D341Med (cell line): ENCODE measurements at regions not wholly inside any gene's neighbourhood (a gene's known extent, or its start where the extent isn't known, plus 50 kb on each side); places are given as distances from the start of the nearest gene placed in this dataset.
"Not testable (repeated sequence)": the region's sequence is repeated elsewhere in the genome, so short reads cannot be mapped to it uniquely, and the experiment has no call there.

Experiments used
- DNase-seq: peaks from one replicate; pipeline ENCODE4 v3.0.0; 2012; ENCODE audit warnings: low spot score

GRCh38 chr6:167470836-167471547 is 146.1 kb downstream of the TTLL2 start:
- no peak for DNase-seq

- no peak for DNase-seq
Measured at GRCh38 chr6:167471548-167471930, 146.7 kb downstream of the TTLL2 start.

DNA sequence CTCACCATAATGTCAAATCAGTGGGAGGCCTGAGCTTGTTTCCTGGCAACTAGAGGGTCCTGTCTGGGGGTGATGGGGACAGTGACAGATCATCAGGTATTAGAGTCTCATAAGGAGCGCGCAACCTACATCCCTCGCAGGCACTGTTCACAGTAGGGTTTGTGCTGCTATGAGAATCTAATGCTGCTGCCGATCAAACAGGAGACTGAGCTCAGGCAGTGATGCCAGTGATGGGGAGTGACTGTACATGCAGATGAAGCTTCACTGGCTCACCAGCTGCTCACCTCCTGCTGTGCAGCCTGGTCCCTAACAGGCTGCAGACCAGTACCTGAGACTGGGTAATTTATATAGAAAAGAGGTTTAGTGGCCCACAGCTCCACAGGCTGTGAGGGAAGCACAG is 147.3 kb downstream of the TTLL2 start:
- no peak for DNase-seq

DNA sequence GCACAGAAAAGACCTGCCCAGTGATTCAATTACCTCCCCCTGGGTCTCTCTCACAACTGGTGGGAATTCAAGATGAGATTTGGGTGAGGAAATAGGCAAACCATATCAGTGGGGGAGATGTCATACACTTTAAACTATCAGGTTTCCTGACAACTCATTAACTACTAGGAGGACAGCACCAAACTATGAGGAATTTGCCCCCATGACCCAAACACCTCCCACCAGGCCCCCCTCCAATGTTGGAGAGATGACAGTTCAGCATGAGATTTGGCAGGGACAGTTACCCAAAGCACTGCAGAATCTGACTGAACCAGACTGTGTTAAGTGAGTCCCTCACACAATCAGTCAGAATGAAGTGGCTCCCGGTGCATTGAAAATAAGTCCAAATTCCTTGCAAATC is 148.0 kb downstream of the TTLL2 start:
- DNase-seq: no peak

- DNase-seq: no peak
Measured at GRCh38 chr6:167474171-167474570, 149.3 kb downstream of the TTLL2 start.

- no peak for DNase-seq
Measured at GRCh38 chr6:167474725-167475124, 149.8 kb downstream of the TTLL2 start.

GRCh38 chr6:167475947-167476346 is 151.1 kb downstream of the TTLL2 start:
- DNase-seq: no peak

- DNase-seq: no peak
Measured at GRCh38 chr6:167476844-167477595, 152.1 kb downstream of the TTLL2 start.

- DNase-seq: no peak
Measured at GRCh38 chr6:167477688-167478087, 152.8 kb downstream of the TTLL2 start.

- DNase-seq: no peak
Measured at GRCh38 chr6:167479301-167479700, 154.4 kb downstream of the TTLL2 start.

DNA sequence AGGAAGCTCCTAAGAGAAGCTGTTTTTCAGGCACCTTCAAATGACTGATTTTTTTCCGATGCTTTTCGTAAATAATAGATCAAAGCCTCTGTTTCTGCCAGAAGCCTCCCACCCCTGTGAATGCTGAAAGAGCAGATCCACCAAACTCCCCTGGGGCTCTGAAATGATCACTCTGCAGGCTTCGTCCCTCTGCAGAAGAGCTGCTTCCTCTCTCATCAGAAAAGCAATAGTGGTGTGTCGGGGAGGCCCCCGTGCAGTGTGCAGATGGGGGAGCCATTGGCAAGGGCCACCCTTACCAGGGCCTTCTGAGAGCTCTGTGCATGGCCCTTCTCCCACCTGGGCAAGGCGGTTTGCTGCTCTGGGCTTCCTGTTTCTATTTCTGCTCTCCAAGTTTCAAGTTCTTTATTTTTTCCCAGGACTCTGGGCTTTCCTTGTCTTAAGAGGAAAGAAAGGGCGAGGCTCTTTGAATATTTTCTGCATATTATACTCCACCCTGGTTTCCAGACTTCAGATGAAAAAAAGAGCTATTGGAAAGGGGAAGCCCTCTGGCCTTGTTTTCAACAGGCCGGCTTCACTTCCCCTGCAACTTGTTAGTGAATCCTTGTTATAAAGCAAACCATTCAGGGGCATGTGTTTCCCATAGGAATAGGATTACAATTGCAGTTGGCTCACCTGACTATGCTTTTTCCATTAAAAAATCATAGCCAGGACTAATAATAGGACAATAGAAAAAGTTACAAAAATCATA is 155.2 kb downstream of the TTLL2 start:
- DNase-seq: no peak

GRCh38 chr6:167481307-167481926 is 156.5 kb downstream of the TTLL2 start:
- DNase-seq: no peak

DNA sequence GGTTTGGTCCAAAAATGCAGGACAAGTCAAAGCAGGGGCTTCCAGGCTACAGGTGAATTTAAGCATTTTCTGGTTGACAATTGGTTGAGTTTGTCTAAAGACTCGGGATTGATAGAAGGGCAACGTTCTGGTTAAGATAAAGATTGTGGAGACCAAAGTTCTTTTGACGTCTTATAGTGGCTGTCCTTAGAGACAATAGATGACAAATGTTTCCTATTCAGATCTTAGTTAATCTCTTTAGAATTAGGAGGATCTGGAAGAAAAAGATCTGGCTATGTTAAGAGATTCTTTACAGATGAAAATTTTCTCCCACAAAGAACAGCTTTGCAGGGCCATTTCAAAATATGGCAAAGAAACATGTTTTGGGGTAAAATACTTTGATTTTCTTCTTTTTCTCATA is 157.9 kb downstream of the TTLL2 start:
- not testable (repeated sequence) for DNase-seq

DNA sequence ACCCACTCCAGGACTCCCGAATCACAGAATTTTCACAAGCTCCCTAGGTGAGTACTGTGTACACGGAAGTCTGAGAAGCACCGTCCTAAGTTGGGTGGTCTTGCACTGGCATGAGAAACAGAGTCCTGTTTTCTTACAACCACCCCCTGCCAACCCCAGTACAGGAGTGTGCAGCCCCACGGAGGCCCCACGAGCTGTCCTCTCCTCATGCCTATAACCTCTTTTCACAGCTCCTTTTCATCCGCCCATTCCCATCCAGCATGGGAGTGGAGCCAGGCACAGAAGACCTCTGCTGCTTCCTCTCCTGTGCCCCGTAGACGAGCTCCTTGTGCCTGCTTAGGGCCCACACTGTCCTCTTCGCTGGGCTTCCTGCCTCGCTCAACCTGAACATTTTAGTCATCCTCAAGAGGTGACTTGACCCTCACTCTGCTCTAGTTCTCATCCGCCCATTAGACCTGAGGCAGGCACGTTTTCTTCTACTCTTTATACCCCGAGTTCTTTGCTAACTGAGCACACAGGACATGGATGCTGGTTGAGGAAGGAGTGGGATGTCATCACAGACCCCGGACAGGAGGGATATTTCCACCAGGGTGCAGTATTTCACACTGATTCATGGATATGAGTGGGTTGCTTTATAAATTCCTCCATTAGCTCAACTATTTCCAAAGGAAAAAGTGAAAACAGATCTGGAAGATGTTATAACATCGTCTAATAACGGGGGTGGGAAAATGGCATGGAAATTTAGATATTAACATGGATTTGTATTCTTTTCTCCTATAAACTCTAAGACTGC is 160.5 kb downstream of the TTLL2 start:
- DNase-seq: no peak

DNA sequence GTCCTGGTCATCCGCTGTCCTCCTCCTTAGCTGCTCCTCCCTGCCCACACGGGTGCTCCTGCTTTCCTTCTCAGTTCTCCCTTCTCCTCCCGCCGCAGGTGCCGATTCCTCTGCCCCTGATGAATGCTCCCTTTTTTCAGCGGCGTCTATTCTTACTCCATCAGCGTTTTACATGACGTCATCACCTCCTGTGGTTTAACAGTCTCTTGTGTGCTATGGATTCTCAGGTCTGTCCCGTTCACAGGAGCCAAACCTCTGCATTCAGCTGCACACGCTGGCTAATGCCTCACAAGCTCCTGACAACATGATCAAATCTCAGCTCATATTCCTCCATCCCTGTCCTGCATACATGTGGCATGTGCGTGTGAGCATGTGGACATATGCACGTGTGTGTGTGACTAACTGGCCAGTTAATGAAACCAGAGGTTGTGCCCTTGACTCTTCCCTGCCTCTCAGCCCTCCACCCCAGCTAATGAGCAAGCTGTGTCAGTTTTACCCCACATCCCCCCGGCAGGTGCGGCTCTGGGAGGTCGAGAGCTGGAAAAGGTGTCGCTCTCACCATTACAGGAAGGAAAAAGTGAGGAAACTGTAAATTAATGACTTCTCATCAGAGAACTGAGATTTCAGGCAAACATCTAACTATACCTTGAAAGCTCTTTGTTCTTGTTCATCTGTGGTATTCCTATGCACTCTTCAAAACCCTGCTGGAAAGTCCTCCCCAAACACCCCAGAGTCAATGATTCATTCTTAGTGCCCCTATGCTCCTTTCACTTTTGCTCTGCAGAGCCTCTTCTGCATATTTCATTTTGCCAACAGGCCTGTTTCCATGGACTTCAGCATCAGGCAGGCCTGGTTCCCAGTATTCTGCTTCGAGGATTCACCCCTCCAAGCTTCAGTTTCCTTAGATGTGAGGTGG is 163.1 kb downstream of the TTLL2 start:
- DNase-seq: no peak

DNA sequence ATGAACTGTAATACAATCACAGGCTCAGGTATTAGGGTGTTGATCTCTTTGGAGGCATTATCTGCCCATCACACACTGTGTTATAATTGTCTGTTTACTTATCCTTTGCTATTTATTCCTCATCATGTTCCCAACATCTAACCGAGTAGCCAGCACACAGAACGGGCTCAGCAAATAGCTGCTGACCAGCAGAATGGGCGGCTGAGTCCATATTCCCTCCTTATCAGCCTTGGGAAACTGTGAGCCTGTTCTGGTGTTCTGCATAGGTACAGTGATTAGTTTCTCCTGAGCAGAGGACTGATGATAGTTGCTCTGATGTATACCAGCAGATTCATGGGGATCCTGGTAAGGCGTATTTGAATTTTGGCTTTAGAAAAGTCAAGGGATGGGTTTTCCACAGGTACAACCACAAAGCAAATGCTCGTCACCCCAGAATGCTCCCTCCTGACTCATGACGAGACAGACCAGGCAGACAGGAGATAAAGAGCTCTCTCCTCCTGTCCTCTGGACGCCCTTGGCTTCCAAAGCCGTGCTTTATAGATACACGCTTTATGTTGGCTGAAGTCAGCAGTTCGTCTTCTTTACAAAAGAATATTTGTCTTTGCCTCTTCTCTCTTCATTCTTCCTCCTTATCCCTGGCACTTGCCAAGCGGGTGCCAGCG is 166.7 kb downstream of the TTLL2 start:
- DNase-seq: no peak

DNA sequence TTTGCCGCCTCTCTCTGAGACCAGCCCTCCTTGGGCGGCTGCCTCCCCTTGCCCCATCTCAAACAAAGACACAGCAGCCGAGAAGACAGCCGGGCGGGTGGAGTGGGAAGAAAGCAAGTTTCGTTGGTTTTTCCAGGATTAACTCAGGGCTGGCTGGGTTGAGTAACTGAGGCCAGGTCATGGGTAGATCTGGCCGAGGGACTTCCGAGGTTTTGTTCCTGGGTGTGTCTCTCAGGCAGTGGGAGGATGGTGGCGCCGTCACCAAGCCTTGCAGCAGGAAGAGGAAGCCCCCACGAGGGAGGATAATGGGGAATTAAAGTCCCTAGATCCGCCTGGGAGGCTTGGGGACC is 167.2 kb downstream of the TTLL2 start:
- no peak for DNase-seq

DNA sequence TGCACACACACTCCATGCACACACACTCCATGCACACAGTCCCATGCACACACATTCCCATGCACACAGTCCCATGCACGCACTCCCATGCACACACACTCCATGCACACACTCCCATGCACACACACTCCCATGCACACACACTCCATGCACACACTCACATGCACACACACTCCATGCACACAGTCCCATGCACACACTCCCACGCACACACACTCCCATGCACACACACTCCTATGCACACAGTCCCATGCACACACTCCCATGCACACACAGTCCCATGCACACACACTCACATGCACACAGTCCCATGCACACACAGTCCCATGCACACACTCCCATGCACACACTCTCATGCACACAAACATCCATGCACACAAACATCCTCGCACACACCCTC is 168.4 kb downstream of the TTLL2 start:
- DNase-seq: no peak

- no peak for DNase-seq
Measured at GRCh38 chr6:167493976-167494697, 169.3 kb downstream of the TTLL2 start.
